Tibial nerve (tissue), 4 donors: ENCODE measurements at regions not wholly inside any gene's neighbourhood (a gene's known extent, or its start where the extent isn't known, plus 50 kb on each side); places are given as distances from the start of the nearest gene placed in this dataset.

ENCODE experiments used
- EP300 ChIP-seq, 2 donors: sonication (generic); formaldehyde crosslinking; IDR thresholded peaks; one replicate each; pipeline ENCODE4 v1.6.1; 2017; ENCODE audit warnings: antibody characterized with exemption in 2 of 2, mild to moderate bottlenecking in 1 of 2
- TF ChIP-seq, protein P1 (sequence below), 5 experiments: fragments of 200-600 bp in 3 of 5; fragments of 450-650 bp in 2 of 5; sonication (generic) in 3 of 5; IDR thresholded peaks; one replicate each; pipeline ENCODE4 v1.5.1; 2016 to 2019; ENCODE audit warnings: antibody characterized with exemption in 5 of 5, mild to moderate bottlenecking in 3 of 5, moderate library complexity in 2 of 5

DNA sequence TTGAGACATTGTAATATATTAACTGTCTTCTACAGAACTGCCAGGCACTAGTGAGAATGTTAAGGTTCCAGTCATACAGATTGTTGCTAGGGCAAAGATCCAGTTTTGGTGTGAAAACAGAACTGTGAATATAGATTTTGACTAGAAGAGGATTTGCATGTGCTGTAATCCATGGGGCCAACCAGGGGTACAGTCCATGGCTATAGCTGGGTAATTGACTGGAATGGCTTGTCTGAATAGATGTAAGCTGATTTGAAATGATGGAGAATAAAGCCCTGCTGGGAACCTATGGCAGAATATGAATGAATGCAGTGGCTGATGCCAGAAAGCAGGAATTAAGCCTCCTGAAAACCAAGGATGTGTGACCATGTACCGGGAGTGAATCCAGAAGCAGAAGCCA, 748.5 kb upstream of the CDH10 start:
- TF ChIP-seq, protein P1, sequence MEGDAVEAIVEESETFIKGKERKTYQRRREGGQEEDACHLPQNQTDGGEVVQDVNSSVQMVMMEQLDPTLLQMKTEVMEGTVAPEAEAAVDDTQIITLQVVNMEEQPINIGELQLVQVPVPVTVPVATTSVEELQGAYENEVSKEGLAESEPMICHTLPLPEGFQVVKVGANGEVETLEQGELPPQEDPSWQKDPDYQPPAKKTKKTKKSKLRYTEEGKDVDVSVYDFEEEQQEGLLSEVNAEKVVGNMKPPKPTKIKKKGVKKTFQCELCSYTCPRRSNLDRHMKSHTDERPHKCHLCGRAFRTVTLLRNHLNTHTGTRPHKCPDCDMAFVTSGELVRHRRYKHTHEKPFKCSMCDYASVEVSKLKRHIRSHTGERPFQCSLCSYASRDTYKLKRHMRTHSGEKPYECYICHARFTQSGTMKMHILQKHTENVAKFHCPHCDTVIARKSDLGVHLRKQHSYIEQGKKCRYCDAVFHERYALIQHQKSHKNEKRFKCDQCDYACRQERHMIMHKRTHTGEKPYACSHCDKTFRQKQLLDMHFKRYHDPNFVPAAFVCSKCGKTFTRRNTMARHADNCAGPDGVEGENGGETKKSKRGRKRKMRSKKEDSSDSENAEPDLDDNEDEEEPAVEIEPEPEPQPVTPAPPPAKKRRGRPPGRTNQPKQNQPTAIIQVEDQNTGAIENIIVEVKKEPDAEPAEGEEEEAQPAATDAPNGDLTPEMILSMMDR (IDR thresholded peaks at IDR 0.05) = no peak
- no peak for TF ChIP-seq EP300 (IDR thresholded peaks at IDR 0.05)
